HG03196 (cell line): ENCODE measurements at regions not wholly inside any gene's neighbourhood (a gene's known extent, or its start where the extent isn't known, plus 50 kb on each side); places are given as distances from the start of the nearest gene placed in this dataset.
A peak's percentile ranks its signal among the peaks of the same experiment; 100 is the strongest.

Source experiments
- ATAC-seq: cut with Tn5 transposase; IDR thresholded peaks from one replicate; pipeline ENCODE4 v1.9.1; 2021; ENCODE audit not compliant: unreplicated experiment

GRCh38 chr9:107756091-107756490, 266.5 kb upstream of the KLF4 start:
- ATAC-seq: no peak

GRCh38 chr9:107755246-107755645, 265.7 kb upstream of the KLF4 start:
- ATAC-seq: no peak

- peak; percentile 67 for ATAC-seq
These were observed 262.1 kb upstream of the KLF4 start for GRCh38 chr9:107751567-107752210.

- ATAC-seq: no peak
These were observed 261.4 kb upstream of the KLF4 start for GRCh38 chr9:107750741-107751566.

- ATAC-seq: no peak
These were observed 260.3 kb upstream of the KLF4 start for GRCh38 chr9:107749787-107750444.

GRCh38 chr9:107744873-107745272, 255.3 kb upstream of the KLF4 start:
- ATAC-seq: no peak

- ATAC-seq: no peak
These were observed 253.2 kb upstream of the KLF4 start for GRCh38 chr9:107742531-107743309.

GRCh38 chr9:107740088-107740980, 250.8 kb upstream of the KLF4 start:
- ATAC-seq: no peak

GRCh38 chr9:107739601-107740082, 250.1 kb upstream of the KLF4 start:
- ATAC-seq: no peak

- no peak for ATAC-seq
These were observed 249.2 kb upstream of the KLF4 start for GRCh38 chr9:107738789-107739188.

GRCh38 chr9:107737987-107738743, 248.6 kb upstream of the KLF4 start:
- no peak for ATAC-seq

- no peak for ATAC-seq
These were observed 248.0 kb upstream of the KLF4 start for GRCh38 chr9:107737610-107737986.

GRCh38 chr9:107735821-107736220, 246.3 kb upstream of the KLF4 start:
- no peak for ATAC-seq

GRCh38 chr9:107734256-107735013, 244.9 kb upstream of the KLF4 start:
- ATAC-seq: no peak

- no peak for ATAC-seq
These were observed 243.9 kb upstream of the KLF4 start for GRCh38 chr9:107733523-107733894.

GRCh38 chr9:107732781-107733522, 243.4 kb upstream of the KLF4 start:
- ATAC-seq: no peak

- no peak for ATAC-seq
These were observed 241.7 kb upstream of the KLF4 start for GRCh38 chr9:107731115-107731762.

GRCh38 chr9:107730666-107731065, 241.1 kb upstream of the KLF4 start:
- ATAC-seq: no peak
